Immature natural killer cell (primary cell): ENCODE measurements at regions not wholly inside any gene's neighbourhood (a gene's known extent, or its start where the extent isn't known, plus 50 kb on each side); places are given as distances from the start of the nearest gene placed in this dataset.

ENCODE experiments used
- DNase-seq, 3 donors: peaks; one replicate each; pipeline ENCODE4 v3.0.0; 2022; ENCODE audit warnings: mixed read lengths in 1 of 3
- H3K27ac Mint-ChIP-seq, 6 donors: one replicate each; pipeline ENCODE4 v1.8.0; 2020; ENCODE audit warnings: mixed read lengths in 6 of 6, mild to moderate bottlenecking in 5 of 6, inconsistent platforms in 4 of 6, moderate library complexity in 3 of 6
- H3K27me3 Mint-ChIP-seq, 3 donors: one replicate each; pipeline ENCODE4 v1.8.0; 2020 to 2021; ENCODE audit warnings: low read depth in 3 of 3, mild to moderate bottlenecking in 3 of 3, mixed read lengths in 3 of 3, moderate library complexity in 3 of 3, inconsistent platforms in 1 of 3
- H3K36me3 Mint-ChIP-seq, 3 donors: one replicate each; pipeline ENCODE4 v1.8.0; 2020; ENCODE audit warnings: mixed read lengths in 3 of 3, inconsistent platforms in 2 of 3, mild to moderate bottlenecking in 2 of 3
- H3K4me1 Mint-ChIP-seq, 2 donors: one replicate each; pipeline ENCODE4 v1.8.0; 2020; ENCODE audit warnings: inconsistent platforms in 2 of 2, mild to moderate bottlenecking in 2 of 2, mixed read lengths in 2 of 2, moderate library complexity in 1 of 2
- H3K4me3 Mint-ChIP-seq, 5 donors: one replicate each; pipeline ENCODE4 v1.8.0; 2020; ENCODE audit warnings: mild to moderate bottlenecking in 5 of 5, mixed read lengths in 5 of 5, inconsistent platforms in 3 of 5, moderate library complexity in 3 of 5
- H3K9me3 Mint-ChIP-seq, 6 donors: one replicate each; pipeline ENCODE4 v1.8.0; 2020; ENCODE audit warnings: mild to moderate bottlenecking in 6 of 6, mixed read lengths in 6 of 6, inconsistent platforms in 4 of 6, moderate library complexity in 3 of 6

DNA sequence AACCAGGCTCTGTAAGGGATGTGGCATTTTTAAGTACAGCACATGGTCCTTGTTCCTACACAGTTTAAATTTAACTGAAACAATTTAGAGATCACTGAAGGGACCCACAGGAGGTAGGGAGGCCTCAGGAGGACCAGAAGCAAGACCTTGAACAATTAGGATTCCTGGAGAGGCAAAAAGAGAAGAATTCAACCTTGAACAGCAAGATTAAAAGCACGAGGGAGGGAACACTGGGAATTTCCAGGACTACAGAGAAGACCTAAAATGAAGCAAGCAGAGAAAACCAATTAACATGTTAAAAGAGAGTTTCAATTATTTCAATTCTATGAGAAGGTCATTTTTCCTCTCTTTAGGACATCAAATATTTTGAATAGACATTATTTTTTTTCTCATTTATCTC, 160.3 kb downstream of the KCTD12 start:
- Mint-ChIP-seq H3K27me3 (peaks cover 0 to 5% (median 1%) of the 10 kb centered on the region in 3 donors), H3K4me3 (no peak overlapping the region), H3K4me1 (no peaks in the 10 kb centered on the region), H3K27ac (no peak overlapping the region), H3K9me3 (no peaks in the 10 kb centered on the region), H3K36me3 (no peaks in the 10 kb centered on the region)
- DNase-seq, result no peak

DNA sequence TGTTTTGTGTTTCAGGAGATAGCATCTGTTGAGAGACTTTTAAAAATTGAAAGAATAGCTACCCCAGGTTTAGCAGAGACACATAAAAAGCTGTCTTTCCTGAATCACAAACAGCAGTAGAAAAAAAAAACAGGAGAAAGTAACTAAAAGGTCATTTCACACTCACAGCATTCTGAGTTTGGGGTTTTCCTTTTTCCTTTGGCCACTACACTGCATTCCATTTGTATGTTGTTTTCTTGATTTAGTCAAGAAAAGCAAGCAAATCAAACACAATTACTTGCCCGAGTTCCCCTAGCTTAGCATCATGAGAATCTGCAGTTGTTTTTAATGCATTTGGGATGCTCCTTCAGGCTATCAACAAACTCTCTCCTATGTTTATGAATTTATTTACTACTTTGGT, 161.0 kb downstream of the KCTD12 start:
- no peak overlapping the region for H3K4me3 Mint-ChIP-seq
- H3K36me3 Mint-ChIP-seq, result no peaks in the 10 kb centered on the region
- no peak overlapping the region for H3K27ac Mint-ChIP-seq
- no peaks in the 10 kb centered on the region for H3K9me3 Mint-ChIP-seq
- no peak for DNase-seq
- H3K4me1 Mint-ChIP-seq, result no peaks in the 10 kb centered on the region
- peaks cover 0 to 2% (median 1%) of the 10 kb centered on the region in 3 donors for H3K27me3 Mint-ChIP-seq

- Mint-ChIP-seq H3K4me1 (no peaks in the 10 kb centered on the region), H3K27me3 (peaks cover 0 to 2% (median 1%) of the 10 kb centered on the region in 3 donors), H3K36me3 (no peaks in the 10 kb centered on the region), H3K9me3 (no peaks in the 10 kb centered on the region), H3K27ac (no peak overlapping the region), H3K4me3 (no peak overlapping the region)
- no peak for DNase-seq
Measured at GRCh38 chr13:76724421-76724820, 161.8 kb downstream of the KCTD12 start.

- H3K27me3 Mint-ChIP-seq, result peaks cover 0 to 4% (median 1%) of the 10 kb centered on the region in 3 donors
- H3K4me3 Mint-ChIP-seq, result no peak overlapping the region
- peak in 2 of 3 donors; percentile 3 to 8 for DNase-seq
- no peak overlapping the region for H3K27ac Mint-ChIP-seq
- no peaks in the 10 kb centered on the region for H3K9me3 Mint-ChIP-seq
- no peaks in the 10 kb centered on the region for H3K36me3 Mint-ChIP-seq
- no peaks in the 10 kb centered on the region for H3K4me1 Mint-ChIP-seq
Measured at GRCh38 chr13:76723551-76724232, 162.5 kb downstream of the KCTD12 start.

DNA sequence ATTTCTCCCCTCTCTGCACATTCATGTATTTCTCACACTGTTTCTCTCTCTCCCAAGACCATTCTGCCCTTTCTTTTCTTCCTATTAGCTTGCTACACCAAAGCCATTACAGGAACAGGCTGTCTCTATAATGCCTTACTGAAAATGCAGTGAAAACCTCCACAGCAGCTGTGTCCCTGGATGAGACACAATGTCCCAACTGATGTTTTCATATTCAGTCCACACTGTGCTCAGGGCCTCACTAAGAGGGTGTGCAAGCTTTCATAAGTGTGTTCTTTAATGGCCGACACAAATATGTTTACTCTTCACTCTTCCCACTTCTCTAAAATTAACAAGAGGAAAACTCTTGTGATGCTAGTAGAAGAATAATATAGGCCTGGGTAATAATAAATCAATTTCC, 163.4 kb downstream of the KCTD12 start:
- H3K9me3 Mint-ChIP-seq, result no peaks in the 10 kb centered on the region
- no peak for DNase-seq
- no peak overlapping the region for H3K27ac Mint-ChIP-seq
- no peaks in the 10 kb centered on the region for H3K4me1 Mint-ChIP-seq
- no peak overlapping the region for H3K4me3 Mint-ChIP-seq
- no peaks in the 10 kb centered on the region for H3K36me3 Mint-ChIP-seq
- peaks cover 1 to 4% (median 2%) of the 10 kb centered on the region in 3 donors for H3K27me3 Mint-ChIP-seq

DNA sequence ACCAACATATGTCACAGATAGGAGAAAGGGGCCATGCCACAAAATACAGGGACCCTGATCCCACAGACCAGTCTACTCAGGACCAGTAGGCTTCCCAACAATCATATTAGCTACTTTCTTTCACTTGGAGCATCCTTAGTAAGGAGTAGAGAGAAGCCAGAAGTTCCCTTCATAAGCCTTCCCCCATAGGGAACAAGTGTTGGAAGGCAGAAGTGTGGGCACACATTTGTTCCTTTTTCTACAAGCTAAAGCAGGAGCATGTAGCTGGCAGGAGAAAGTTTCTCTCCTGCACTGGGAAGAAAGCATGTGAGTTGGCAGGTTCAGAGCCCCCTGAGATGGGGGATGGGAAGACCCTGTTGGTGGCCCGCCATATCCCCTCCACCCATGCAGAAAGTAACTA, 165.4 kb downstream of the KCTD12 start:
- Mint-ChIP-seq H3K4me3 (no peak overlapping the region), H3K27me3 (peaks cover 0 to 4% (median 2%) of the 10 kb centered on the region in 3 donors), H3K27ac (no peak overlapping the region), H3K36me3 (no peaks in the 10 kb centered on the region), H3K4me1 (no peaks in the 10 kb centered on the region), H3K9me3 (peaks cover 0 to 2% (median 0%) of the 10 kb centered on the region in 6 donors)
- no peak for DNase-seq

DNA sequence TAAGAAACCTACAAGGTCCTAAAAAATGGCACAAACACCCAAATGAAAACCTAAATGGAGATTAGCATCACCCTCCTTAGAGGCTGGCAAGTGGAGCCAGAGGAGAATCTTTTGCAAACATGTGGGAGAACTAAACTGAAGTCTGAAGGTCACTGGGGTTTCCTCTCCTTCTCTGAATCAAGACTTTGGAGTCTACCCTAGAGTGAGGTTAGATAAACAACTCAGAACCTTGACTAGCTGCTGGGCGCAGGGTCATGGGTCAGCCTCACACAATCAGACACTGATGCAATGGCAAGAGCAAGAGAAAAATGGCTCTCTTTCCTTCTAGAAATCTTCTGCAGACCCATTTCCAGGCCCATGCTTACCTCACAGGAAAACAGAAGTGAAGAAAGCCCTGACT, 165.8 kb downstream of the KCTD12 start:
- H3K27me3 Mint-ChIP-seq, result peaks cover 0 to 6% (median 2%) of the 10 kb centered on the region in 3 donors
- H3K36me3 Mint-ChIP-seq, result no peaks in the 10 kb centered on the region
- no peak overlapping the region for H3K4me3 Mint-ChIP-seq
- H3K4me1 Mint-ChIP-seq, result no peaks in the 10 kb centered on the region
- DNase-seq, result no peak
- peaks cover 0 to 2% (median 0%) of the 10 kb centered on the region in 6 donors for H3K9me3 Mint-ChIP-seq
- no peak overlapping the region for H3K27ac Mint-ChIP-seq

DNA sequence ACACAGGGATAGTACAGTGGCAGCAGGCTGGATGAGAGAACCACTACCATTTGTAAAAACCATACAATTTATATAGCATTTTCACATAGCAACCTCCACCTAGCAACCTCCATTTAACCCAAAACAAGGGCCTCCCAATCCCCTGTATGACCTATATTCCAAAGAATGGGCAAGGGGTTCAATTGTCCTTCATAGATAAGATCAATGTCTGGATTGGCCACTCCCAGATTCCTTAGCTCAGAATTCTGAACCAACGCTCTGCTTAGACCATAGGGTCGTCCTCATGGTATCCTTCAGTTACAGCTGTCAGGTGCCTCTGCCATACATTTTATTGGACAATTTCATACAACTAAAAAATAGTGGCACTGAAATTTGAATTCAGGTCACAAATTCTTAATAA, 166.2 kb downstream of the KCTD12 start:
- Mint-ChIP-seq H3K36me3 (no peaks in the 10 kb centered on the region), H3K27ac (no peak overlapping the region), H3K4me3 (no peak overlapping the region), H3K4me1 (no peaks in the 10 kb centered on the region), H3K27me3 (peaks cover 0 to 6% (median 2%) of the 10 kb centered on the region in 3 donors), H3K9me3 (peaks cover 0 to 2% (median 0%) of the 10 kb centered on the region in 6 donors)
- no peak for DNase-seq

- Mint-ChIP-seq H3K9me3 (peaks cover 0 to 4% (median 0%) of the 10 kb centered on the region in 6 donors), H3K27me3 (peaks cover 2 to 6% (median 3%) of the 10 kb centered on the region in 3 donors), H3K36me3 (no peaks in the 10 kb centered on the region), H3K4me3 (no peak overlapping the region), H3K27ac (no peak overlapping the region), H3K4me1 (no peaks in the 10 kb centered on the region)
- DNase-seq, result no peak
Measured at GRCh38 chr13:76717092-76717491, 169.1 kb downstream of the KCTD12 start.

DNA sequence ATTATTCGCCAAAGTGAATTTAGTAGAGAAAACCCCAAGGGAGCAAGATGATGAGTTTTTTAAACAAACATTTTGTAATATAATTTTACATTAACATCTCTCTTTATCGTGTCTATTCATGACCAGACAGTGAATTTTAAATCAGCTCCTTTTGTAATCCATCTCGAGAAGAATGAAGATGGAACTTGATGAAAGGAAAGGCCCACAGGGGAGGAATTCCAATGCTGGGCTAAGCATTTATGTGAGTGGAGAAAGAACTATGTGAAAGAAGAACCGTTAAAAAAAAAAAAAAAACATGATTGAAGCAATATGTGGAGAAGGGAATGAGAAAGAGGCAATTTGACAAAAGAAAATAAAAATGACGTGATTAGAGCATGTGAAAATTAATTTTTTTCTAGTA, 170.6 kb downstream of the KCTD12 start:
- Mint-ChIP-seq H3K4me1 (no peaks in the 10 kb centered on the region), H3K36me3 (no peaks in the 10 kb centered on the region), H3K9me3 (peaks cover 0 to 4% (median 0%) of the 10 kb centered on the region in 6 donors), H3K4me3 (no peak overlapping the region), H3K27me3 (peaks cover 2 to 6% (median 3%) of the 10 kb centered on the region in 3 donors), H3K27ac (no peak overlapping the region)
- DNase-seq, result no peak

DNA sequence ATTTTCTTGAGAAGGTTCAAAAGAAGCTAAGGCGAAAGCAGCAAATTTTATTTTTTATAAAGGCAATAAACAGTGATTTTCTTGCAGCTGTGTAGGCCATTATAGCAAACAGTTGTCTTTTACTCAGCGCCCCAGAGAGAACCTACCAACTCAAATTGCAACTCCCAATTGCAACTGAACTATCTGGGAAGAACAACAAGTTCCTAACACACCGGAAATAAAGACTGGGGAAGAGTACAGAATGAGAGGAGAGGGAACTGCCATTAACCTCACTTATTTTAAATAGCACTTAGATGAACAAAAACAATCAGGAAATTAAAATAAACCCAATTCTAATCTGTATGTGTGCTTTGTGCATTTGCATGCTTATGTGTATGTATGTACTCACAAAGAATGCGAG, 171.1 kb downstream of the KCTD12 start:
- Mint-ChIP-seq H3K4me1 (no peaks in the 10 kb centered on the region), H3K27ac (no peak overlapping the region), H3K9me3 (peaks cover 0 to 4% (median 0%) of the 10 kb centered on the region in 6 donors), H3K4me3 (no peak overlapping the region), H3K27me3 (peaks cover 2 to 6% (median 3%) of the 10 kb centered on the region in 3 donors), H3K36me3 (no peaks in the 10 kb centered on the region)
- no peak for DNase-seq

GRCh38 chr13:76713280-76713679, 172.9 kb downstream of the KCTD12 start:
- Mint-ChIP-seq H3K4me3 (no peak overlapping the region), H3K4me1 (no peaks in the 10 kb centered on the region), H3K9me3 (peaks cover 0 to 4% (median 0%) of the 10 kb centered on the region in 6 donors), H3K27ac (no peak overlapping the region), H3K36me3 (no peaks in the 10 kb centered on the region), H3K27me3 (peaks cover 1 to 4% (median 2%) of the 10 kb centered on the region in 3 donors)
- DNase-seq, result no peak

GRCh38 chr13:76711550-76712182, 174.5 kb downstream of the KCTD12 start:
- Mint-ChIP-seq H3K4me3 (no peak overlapping the region), H3K27ac (no peak overlapping the region), H3K4me1 (no peaks in the 10 kb centered on the region), H3K36me3 (no peaks in the 10 kb centered on the region), H3K9me3 (peaks cover 0 to 4% (median 0%) of the 10 kb centered on the region in 6 donors), H3K27me3 (peaks cover 2 to 4% (median 3%) of the 10 kb centered on the region in 3 donors)
- no peak for DNase-seq

GRCh38 chr13:76709851-76710250, 176.4 kb downstream of the KCTD12 start:
- Mint-ChIP-seq H3K9me3 (peaks cover 0 to 2% (median 0%) of the 10 kb centered on the region in 6 donors), H3K27me3 (peaks cover 0 to 5% (median 2%) of the 10 kb centered on the region in 3 donors), H3K4me1 (no peaks in the 10 kb centered on the region), H3K4me3 (no peak overlapping the region), H3K27ac (no peak overlapping the region), H3K36me3 (no peaks in the 10 kb centered on the region)
- DNase-seq, result no peak
